Natural killer cell (primary cell): ENCODE measurements at regions not wholly inside any gene's neighbourhood (a gene's known extent, or its start where the extent isn't known, plus 50 kb on each side); places are given as distances from the start of the nearest gene placed in this dataset.

ENCODE experiments used
- ATAC-seq, 3 donors: fragments of 150-1000 bp in 2 of 3; fragments of 200-7000 bp in 1 of 3; cut with Tn5 transposase; 1 replicate in 1 of 3; 2 replicates in 2 of 3; pipeline ENCODE4 v1.10.0; 2021; ENCODE audit warnings: mild to moderate bottlenecking in 2 of 3, moderate library complexity in 2 of 3
- DNase-seq, 2 donors: peaks; one replicate each; pipeline versions ENCODE4 v3.0.0 to v3.0.0-alpha.2; 2013 to 2021; ENCODE audit warnings: mixed read lengths in 1 of 2
- H3K27ac ChIP-seq: one replicate; pipeline ENCODE4 v1.5.1; 2013; ENCODE audit warnings: mild to moderate bottlenecking, low read length
- H3K27me3 ChIP-seq: one replicate; pipeline ENCODE4 v1.6.1; 2013; ENCODE audit warnings: low read length; ENCODE audit not compliant: control insufficient read depth, insufficient read depth
- H3K36me3 ChIP-seq: one replicate; pipeline ENCODE4 v1.6.1; 2013; ENCODE audit warnings: low read length; ENCODE audit not compliant: control insufficient read depth, insufficient read depth
- H3K4me1 ChIP-seq: one replicate; pipeline ENCODE4 v1.6.1; 2013; ENCODE audit warnings: low read length; ENCODE audit not compliant: control insufficient read depth, insufficient read depth
- H3K4me3 ChIP-seq: one replicate; pipeline ENCODE4 v1.5.1; 2013; ENCODE audit warnings: low read length
- H3K9me3 ChIP-seq: one replicate; pipeline ENCODE4 v1.6.1; 2013; ENCODE audit warnings: low read length; ENCODE audit not compliant: control insufficient read depth, insufficient read depth
- H3K27ac Mint-ChIP-seq, 2 donors: one replicate each; pipeline ENCODE4 v1.8.0; 2022; ENCODE audit warnings: mild to moderate bottlenecking in 2 of 2, mixed read lengths in 2 of 2, moderate library complexity in 1 of 2
- H3K27me3 Mint-ChIP-seq, 2 donors: one replicate each; pipeline ENCODE4 v1.8.0; 2022; ENCODE audit warnings: low read depth in 2 of 2, mixed read lengths in 2 of 2
- H3K36me3 Mint-ChIP-seq: one replicate; pipeline ENCODE4 v1.8.0; 2022; ENCODE audit warnings: mixed read lengths
- H3K4me1 Mint-ChIP-seq, 2 donors: one replicate each; pipeline ENCODE4 v1.8.0; 2022; ENCODE audit warnings: mixed read lengths in 2 of 2
- H3K4me3 Mint-ChIP-seq: one replicate; pipeline ENCODE4 v1.8.0; 2022; ENCODE audit warnings: mild to moderate bottlenecking, moderate library complexity, mixed read lengths
- H3K9me3 Mint-ChIP-seq, 2 donors: one replicate each; pipeline ENCODE4 v1.8.0; 2022; ENCODE audit warnings: mixed read lengths in 2 of 2
- WGBS: methylation state at CpG from one replicate; pipeline ENCODE4 v1.1.7; 2013; ENCODE audit warnings: missing lambda C conversion rate; ENCODE audit not compliant: insufficient coverage; 5-methylcytosine and 5-hydroxymethylcytosine counted together
- intact Hi-C: fragments of 100-400 bp; cut with micrococcal nuclease; formaldehyde crosslinking; loops from one replicate; pipeline ENCODE4 v1.14.2; 2022
- TF ChIP-seq, protein P1 (sequence below): fragments of 200-600 bp; IDR thresholded peaks from one replicate; pipeline ENCODE4 v1.8.0; 2022; ENCODE audit warnings: antibody characterized with exemption

DNA sequence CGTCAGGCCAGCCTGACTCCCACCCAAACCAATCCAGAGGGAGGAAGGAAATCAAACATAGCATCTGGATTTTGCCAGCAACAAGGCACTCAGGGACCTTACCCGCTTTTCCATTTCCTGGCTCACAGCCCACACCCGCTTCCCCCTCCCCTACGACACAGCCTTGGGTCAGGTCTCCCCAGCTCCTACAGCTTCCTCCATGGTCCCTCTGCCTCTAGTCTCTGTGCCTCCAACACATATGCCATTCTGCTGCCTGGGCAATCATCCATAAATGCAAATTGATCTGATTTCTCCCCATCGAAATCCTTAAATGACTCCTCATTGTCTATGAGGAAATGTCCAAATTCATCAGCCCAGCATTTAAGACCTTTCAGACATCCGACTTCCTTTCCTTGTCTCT, 53.2 kb upstream of the CUX1 start:
- 70% methylated on average over 6 of the region's 6 CpGs for WGBS
- Mint-ChIP-seq H3K27me3 (peaks cover 0 to 2% of the 10 kb centered on the region in 2 donors), H3K4me3 (no peak overlapping the region), H3K36me3 (no peaks in the 10 kb centered on the region), H3K9me3 (no peaks in the 10 kb centered on the region), H3K4me1 (no peaks in the 10 kb centered on the region), H3K27ac (no peak overlapping the region)
- no peak for DNase-seq
- Histone ChIP-seq H3K27ac (no peak overlapping the region), H3K4me3 (no peak overlapping the region), H3K36me3 (no peaks in the 10 kb centered on the region), H3K27me3 (no peaks in the 10 kb centered on the region), H3K9me3 (no peaks in the 10 kb centered on the region), H3K4me1 (no peaks in the 10 kb centered on the region)
- ATAC-seq: no peak
- intact Hi-C loops: no loop called here
- TF ChIP-seq, protein P1, sequence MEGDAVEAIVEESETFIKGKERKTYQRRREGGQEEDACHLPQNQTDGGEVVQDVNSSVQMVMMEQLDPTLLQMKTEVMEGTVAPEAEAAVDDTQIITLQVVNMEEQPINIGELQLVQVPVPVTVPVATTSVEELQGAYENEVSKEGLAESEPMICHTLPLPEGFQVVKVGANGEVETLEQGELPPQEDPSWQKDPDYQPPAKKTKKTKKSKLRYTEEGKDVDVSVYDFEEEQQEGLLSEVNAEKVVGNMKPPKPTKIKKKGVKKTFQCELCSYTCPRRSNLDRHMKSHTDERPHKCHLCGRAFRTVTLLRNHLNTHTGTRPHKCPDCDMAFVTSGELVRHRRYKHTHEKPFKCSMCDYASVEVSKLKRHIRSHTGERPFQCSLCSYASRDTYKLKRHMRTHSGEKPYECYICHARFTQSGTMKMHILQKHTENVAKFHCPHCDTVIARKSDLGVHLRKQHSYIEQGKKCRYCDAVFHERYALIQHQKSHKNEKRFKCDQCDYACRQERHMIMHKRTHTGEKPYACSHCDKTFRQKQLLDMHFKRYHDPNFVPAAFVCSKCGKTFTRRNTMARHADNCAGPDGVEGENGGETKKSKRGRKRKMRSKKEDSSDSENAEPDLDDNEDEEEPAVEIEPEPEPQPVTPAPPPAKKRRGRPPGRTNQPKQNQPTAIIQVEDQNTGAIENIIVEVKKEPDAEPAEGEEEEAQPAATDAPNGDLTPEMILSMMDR: no peak

DNA sequence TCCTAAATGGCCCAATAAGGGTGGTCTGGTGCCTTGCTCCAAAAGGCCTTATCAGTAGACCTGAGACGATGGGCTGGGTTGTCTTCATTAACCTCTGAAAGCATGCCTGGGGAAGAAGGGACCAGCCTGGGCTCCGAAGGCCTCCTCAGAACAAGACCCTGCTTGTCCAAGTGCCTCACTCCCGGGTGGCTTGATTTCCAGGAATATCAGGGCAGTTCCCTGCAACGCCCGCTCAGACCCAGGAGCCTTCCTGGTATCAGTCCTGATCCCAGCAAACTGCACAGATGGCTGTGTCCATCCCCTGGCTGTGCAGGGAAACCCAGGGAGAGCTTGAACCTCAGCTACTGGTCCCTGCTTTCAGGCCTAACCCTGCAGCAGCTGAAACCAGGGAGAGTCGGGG, 49.9 kb upstream of the CUX1 start:
- TF ChIP-seq, protein P1: no peak
- Histone ChIP-seq H3K4me1 (no peaks in the 10 kb centered on the region), H3K36me3 (no peaks in the 10 kb centered on the region), H3K27me3 (no peaks in the 10 kb centered on the region), H3K27ac (no peak overlapping the region), H3K9me3 (no peaks in the 10 kb centered on the region), H3K4me3 (no peak overlapping the region)
- H3K4me1 Mint-ChIP-seq: no peaks in the 10 kb centered on the region
- no peak overlapping the region for H3K4me3 Mint-ChIP-seq
- no peak for ATAC-seq
- no peaks in the 10 kb centered on the region for H3K9me3 Mint-ChIP-seq
- DNase-seq: no peak
- no peak overlapping the region for H3K27ac Mint-ChIP-seq
- 86% methylated on average over 6 of the region's 6 CpGs for WGBS
- intact Hi-C loops: no loop called here
- peaks cover 0 to 7% of the 10 kb centered on the region in 2 donors for H3K27me3 Mint-ChIP-seq
- no peaks in the 10 kb centered on the region for H3K36me3 Mint-ChIP-seq
